Thyroid gland (tissue), 4 donors: ENCODE measurements at regions not wholly inside any gene's neighbourhood (a gene's known extent, or its start where the extent isn't known, plus 50 kb on each side); places are given as distances from the start of the nearest gene placed in this dataset.
"Not testable (repeated sequence)": the region's sequence is repeated elsewhere in the genome, so short reads cannot be mapped to it uniquely, and the experiment has no call there.

Experiments used
- DNase-seq, 2 donors: peaks; one replicate each; pipeline ENCODE4 v3.0.0-alpha.2; 2019
- H3K27ac ChIP-seq, 3 donors: fragments of 200-600 bp; sonication (generic); 1 replicate in 2 of 3; 2 replicates in 1 of 3; pipeline ENCODE4 v1.5.1; 2016 to 2019; ENCODE audit warnings: mild to moderate bottlenecking in 1 of 3, moderate library complexity in 1 of 3
- H3K27me3 ChIP-seq: fragments of 200-600 bp; sonication (generic); one replicate; pipeline ENCODE4 v1.5.1; 2019
- H3K36me3 ChIP-seq, 2 donors: fragments of 200-600 bp; sonication (generic); one replicate each; pipeline ENCODE4 v1.5.1; 2016 to 2019
- H3K4me1 ChIP-seq, 2 donors: fragments of 200-600 bp; sonication (generic); one replicate each; pipeline ENCODE4 v1.5.1; 2017 to 2019
- H3K4me3 ChIP-seq, 3 donors: fragments of 200-600 bp; sonication (generic); replicated peaks in 1 of 3; 1 replicate in 2 of 3; 2 replicates in 1 of 3; pipeline ENCODE4 v1.5.1; 2016; ENCODE audit warnings: mild to moderate bottlenecking in 1 of 3
- H3K9me3 ChIP-seq: fragments of 200-600 bp; sonication (generic); one replicate; pipeline ENCODE4 v1.5.1; 2017
- POLR2A ChIP-seq, 2 donors: fragments of 450-650 bp; IDR thresholded peaks; one replicate each; pipeline ENCODE4 v1.6.1; 2017; ENCODE audit warnings: antibody characterized with exemption in 2 of 2, mild to moderate bottlenecking in 2 of 2, moderate library complexity in 1 of 2
- WGBS, 2 donors: methylation state at CpG; one replicate each; pipeline ENCODE4 v1.1.5; 2017; 5-methylcytosine and 5-hydroxymethylcytosine counted together
- intact Hi-C: fragments of 100-400 bp; cut with DNase I; formaldehyde crosslinking; loops from one replicate; pipeline ENCODE4 v1.15.1; 2023
- TF ChIP-seq, protein P1 (sequence below), 6 experiments: fragments of 200-600 bp in 3 of 6; fragments of 450-650 bp in 3 of 6; sonication (generic) in 3 of 6; IDR thresholded peaks; one replicate each; pipeline ENCODE4 v1.5.1; 2016 to 2019; ENCODE audit warnings: antibody characterized with exemption in 6 of 6, mild to moderate bottlenecking in 2 of 6, inconsistent platforms in 1 of 6, moderate library complexity in 1 of 6

DNA sequence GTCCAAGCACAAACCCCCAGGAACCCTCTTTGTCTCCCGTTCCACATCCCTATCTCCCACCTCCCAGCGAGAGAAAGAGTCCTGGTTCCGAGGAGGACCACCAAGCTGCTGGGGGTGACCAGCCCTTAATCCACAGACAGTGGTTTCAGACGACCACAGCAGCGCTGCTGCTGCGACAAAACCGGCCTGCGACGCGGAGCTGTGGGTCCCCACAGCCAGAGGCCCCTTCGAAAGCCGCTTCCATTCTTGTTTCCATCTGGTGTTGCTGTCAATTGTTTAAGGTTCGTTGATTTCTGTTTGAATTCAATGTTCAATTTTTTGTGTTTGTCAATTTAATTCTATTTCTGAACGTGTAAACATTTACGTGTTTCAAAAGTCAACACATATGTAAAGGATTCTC, 177.5 kb upstream of the FOXD4L5 start:
- WGBS, 2 donors: 87 to 90% methylated on average over 12 to 14 of the region's 15 CpGs
- H3K4me3 ChIP-seq, H3K4me1 ChIP-seq, H3K27ac ChIP-seq, H3K27me3 ChIP-seq, H3K9me3 ChIP-seq, DNase-seq, H3K36me3 ChIP-seq, intact Hi-C loops: not testable (repeated sequence)

DNA sequence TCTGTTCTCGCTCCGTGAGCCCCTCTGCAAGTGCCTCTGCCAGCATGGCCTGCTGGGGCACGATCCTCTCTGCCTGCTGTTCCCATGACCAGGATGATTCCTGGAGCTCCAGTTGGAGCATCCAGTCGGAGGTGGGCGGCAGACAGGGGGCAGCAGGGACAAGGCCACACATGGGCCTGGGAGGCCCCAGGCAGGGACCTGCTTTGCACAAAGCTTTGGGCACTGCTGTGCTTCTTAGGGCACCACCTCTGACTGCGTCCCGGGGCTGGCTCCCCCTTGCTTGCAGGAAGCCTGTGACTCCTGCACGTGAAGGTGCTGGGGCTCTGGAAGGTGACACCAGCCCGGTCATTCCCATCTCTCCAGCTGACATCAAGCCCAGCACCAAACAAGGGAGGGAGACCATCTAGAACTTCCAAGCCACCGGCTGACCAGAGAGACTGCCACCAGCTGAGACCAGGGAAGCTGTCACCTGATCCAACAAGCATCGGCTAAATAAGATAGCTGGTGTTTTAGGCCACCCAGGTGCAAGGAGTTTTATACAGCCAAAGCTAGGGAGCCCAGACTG, 174.8 kb upstream of the FOXD4L5 start:
- no peak overlapping the region for H3K27ac ChIP-seq
- WGBS, 2 donors: 85 to 92% methylated on average over 6 to 8 of the region's 11 CpGs
- no peaks in the 10 kb centered on the region for H3K9me3 ChIP-seq
- no peak for DNase-seq
- intact Hi-C loops: no loop called here
- no peaks in the 10 kb centered on the region for H3K36me3 ChIP-seq
- no peaks in the 10 kb centered on the region for H3K27me3 ChIP-seq
- H3K4me3 ChIP-seq: no peak overlapping the region
- H3K4me1 ChIP-seq: no peaks in the 10 kb centered on the region
- TF ChIP-seq, protein P1, sequence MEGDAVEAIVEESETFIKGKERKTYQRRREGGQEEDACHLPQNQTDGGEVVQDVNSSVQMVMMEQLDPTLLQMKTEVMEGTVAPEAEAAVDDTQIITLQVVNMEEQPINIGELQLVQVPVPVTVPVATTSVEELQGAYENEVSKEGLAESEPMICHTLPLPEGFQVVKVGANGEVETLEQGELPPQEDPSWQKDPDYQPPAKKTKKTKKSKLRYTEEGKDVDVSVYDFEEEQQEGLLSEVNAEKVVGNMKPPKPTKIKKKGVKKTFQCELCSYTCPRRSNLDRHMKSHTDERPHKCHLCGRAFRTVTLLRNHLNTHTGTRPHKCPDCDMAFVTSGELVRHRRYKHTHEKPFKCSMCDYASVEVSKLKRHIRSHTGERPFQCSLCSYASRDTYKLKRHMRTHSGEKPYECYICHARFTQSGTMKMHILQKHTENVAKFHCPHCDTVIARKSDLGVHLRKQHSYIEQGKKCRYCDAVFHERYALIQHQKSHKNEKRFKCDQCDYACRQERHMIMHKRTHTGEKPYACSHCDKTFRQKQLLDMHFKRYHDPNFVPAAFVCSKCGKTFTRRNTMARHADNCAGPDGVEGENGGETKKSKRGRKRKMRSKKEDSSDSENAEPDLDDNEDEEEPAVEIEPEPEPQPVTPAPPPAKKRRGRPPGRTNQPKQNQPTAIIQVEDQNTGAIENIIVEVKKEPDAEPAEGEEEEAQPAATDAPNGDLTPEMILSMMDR (IDR thresholded peaks at IDR 0.05): no peak
- TF ChIP-seq POLR2A (IDR thresholded peaks at IDR 0.05): no peak

DNA sequence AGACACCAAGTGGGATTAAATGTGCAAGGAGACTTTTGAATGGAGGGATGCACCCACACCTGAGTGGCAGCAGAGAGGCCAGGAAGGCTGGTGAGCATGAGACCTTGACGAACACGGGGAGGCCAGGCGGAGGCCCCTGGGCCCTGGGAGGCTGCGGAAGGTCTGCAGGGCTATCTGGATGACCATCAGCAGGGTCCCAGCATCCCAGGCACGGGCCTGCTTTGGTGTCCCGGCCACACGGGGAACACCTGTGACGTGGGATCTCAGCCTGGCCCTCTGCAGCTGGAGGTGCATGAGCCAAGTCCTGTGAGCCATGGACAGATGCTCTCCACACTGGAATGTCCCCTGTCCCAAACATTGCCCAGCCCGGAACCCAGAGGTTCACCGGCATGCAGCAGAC, 174.0 kb upstream of the FOXD4L5 start:
- Histone ChIP-seq H3K4me1 (no peaks in the 10 kb centered on the region), H3K27ac (no peak overlapping the region), H3K9me3 (no peaks in the 10 kb centered on the region), H3K27me3 (no peaks in the 10 kb centered on the region), H3K4me3 (no peak overlapping the region), H3K36me3 (no peaks in the 10 kb centered on the region)
- 93% methylated on average over 6 to 10 of the region's 10 CpGs for WGBS, 2 donors
- TF ChIP-seq, protein P1 (IDR thresholded peaks at IDR 0.05): no peak
- TF ChIP-seq POLR2A (IDR thresholded peaks at IDR 0.05): no peak
- DNase-seq: no peak
- intact Hi-C loops: no loop called here

DNA sequence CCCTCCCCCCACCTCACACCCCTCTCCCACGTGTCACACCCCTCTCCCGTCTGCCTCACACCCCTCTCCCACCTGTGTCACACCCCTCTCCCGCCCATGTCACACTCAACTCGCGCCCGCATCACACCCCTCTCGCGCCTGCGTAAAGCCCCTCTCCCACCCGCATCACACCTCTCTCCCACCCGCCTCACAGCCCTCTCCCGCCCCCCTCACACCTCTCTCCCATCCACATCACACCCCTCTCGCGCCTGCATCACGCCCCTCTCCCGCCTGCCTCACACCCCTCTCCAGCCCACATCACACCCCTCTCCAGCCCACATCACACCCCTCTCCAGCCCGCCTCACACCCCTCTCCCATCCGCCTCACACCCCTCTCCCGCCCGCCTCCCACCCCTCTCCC, 173.5 kb upstream of the FOXD4L5 start:
- Histone ChIP-seq H3K9me3 (no peaks in the 10 kb centered on the region), H3K27me3 (no peaks in the 10 kb centered on the region), H3K4me1 (no peaks in the 10 kb centered on the region), H3K4me3 (no peak overlapping the region), H3K27ac (no peak overlapping the region), H3K36me3 (no peaks in the 10 kb centered on the region)
- DNase-seq: no peak
- WGBS, 2 donors: 90 to 94% methylated on average over 20 of the region's 20 CpGs
- intact Hi-C loops: no loop called here
- TF ChIP-seq, protein P1 (IDR thresholded peaks at IDR 0.05): no peak
- TF ChIP-seq POLR2A (IDR thresholded peaks at IDR 0.05): no peak

DNA sequence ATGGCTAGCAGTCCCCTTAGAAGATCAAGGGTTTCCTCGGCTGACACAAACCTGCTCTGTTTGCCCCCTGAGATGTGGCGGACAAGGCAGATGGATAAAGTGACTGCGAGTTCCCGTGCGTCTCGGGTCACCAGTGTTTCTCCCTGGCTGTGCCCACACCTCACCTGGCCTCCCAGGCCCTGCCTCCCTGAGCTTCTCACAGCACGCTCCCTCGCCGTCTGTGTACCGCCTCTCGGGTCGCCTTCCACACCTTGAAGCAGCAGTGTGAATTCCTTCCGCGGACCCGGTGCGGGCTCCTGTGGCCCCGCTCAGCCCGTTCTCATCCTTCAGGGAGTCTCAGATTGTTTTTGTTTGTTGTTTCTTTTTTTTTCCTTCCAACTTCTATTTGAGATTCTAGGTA, 172.0 kb upstream of the FOXD4L5 start:
- H3K27ac ChIP-seq, intact Hi-C loops, H3K27me3 ChIP-seq, H3K36me3 ChIP-seq, DNase-seq, H3K4me1 ChIP-seq, H3K4me3 ChIP-seq, H3K9me3 ChIP-seq: not testable (repeated sequence)
- WGBS, 2 donors: 93 to 94% methylated on average over 18 of the region's 18 CpGs

DNA sequence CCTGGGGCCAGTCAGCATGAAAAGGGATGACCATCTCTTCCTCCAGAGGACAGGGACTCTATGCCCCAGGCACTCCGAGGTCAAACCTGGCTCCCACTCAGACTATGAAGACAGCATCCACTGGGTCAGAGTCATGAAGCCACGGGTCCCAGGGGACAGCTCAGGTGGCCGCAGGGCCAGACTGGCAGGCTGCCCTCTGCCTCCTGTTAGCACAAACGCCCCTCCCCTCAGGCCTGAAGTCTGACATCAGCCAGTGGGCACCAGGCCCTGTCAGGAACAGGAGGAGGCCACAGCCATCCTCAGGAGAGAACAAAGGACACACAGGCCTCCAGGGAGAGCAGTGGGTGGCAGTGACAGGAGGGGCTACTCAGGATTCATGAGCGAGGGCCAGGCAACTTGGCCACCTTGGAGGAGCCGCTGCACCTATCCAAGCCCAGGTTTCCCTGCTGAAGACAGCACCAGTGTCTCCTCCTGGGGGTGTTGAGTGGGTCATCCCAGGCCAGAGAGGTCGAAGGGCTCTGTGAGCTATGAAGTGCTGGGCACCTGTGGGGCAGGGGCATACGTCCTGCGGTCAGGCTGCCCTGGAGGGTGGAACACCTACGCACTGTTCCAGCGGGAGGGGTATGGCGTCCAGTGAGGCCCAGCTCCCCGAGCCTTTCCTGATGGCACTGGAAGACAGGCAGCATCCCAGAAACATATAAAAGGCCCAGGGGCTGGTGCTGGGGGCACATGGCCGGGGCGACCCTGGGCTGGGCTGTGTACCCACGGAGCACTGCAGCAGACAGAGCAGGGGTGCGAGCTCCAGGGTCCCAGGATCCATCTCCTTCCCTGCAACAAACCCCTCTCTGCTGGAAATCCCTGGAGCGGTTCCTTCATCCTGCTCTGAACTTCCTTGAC, 171.0 kb upstream of the FOXD4L5 start:
- H3K36me3 ChIP-seq, H3K9me3 ChIP-seq, intact Hi-C loops, H3K27ac ChIP-seq, DNase-seq, H3K27me3 ChIP-seq, H3K4me1 ChIP-seq, H3K4me3 ChIP-seq: not testable (repeated sequence)
- WGBS, 2 donors: 81 to 85% methylated on average over 3 to 14 of the region's 18 CpGs

DNA sequence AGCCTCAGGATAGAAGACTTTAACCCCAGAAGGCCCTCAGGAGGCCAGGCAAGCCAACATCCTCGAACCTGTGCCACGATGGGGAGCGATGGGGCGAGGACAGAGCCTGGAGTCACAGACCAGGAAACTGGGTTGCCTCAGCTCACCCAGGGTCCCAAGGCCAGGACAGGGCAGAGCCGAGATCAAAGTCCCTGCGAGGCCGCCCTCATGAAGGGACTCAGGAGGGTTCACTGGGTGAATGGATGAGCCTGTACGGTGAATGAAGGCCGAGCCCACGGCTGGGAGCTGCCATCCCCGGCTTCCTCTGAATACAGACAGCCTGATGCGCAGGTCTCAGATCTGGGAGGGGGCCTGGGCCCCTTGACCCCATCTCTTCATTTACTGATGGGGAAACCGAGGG, 170.1 kb upstream of the FOXD4L5 start:
- H3K36me3 ChIP-seq, H3K27ac ChIP-seq, intact Hi-C loops, H3K9me3 ChIP-seq, H3K4me1 ChIP-seq, H3K27me3 ChIP-seq, DNase-seq, H3K4me3 ChIP-seq: not testable (repeated sequence)
- 68 to 80% methylated on average over 12 to 13 of the region's 13 CpGs for WGBS, 2 donors

DNA sequence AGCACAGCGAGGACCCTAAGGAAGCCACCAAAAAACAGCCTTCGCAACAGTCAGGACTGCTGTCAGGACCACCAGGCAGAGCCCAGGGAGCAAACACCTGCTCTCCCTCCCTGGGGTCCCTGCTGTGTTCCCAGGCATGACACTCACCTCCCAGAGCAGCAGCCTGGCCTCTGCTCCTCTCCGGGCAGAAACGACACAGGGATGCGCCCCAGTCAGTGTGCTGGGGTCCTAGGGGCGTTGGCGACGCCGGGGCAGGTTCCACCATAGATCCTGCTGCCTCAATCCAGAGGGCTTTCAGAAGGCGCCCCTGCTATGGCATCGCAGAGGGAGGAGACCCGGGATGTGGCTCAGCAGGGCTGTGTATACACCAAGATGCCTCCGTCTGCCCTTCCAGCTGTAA, 169.7 kb upstream of the FOXD4L5 start:
- DNase-seq: not testable (repeated sequence)
- 90 to 100% methylated on average over 3 to 12 of the region's 13 CpGs for WGBS, 2 donors

DNA sequence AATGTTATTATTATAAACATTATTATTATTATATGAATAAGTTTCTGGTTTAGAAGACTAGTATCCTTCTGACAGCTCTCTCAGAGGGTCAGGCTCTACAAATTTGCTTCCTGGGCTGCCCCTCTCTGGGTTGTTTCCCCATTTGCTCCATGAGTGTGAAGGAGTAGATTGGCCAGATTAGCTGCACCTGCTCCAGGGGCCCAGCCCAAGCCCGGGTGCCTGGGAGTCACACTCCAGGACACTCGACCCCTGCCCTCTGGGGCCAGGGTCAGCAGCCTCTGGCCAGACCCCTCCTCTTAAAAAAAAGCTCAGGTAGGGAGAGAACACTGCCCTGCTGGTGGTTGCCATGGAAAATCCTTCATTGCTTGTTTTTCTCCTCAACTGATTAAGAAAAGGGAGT, 169.0 kb upstream of the FOXD4L5 start:
- WGBS, 2 donors: 54% methylated on average over 2 of the region's 2 CpGs
- H3K36me3 ChIP-seq, H3K4me3 ChIP-seq, H3K27me3 ChIP-seq, H3K27ac ChIP-seq, H3K9me3 ChIP-seq, intact Hi-C loops, H3K4me1 ChIP-seq, DNase-seq: not testable (repeated sequence)

More for the DNA sequence above, 169.7 kb upstream of the FOXD4L5 start:
- H3K4me1 ChIP-seq, H3K9me3 ChIP-seq, H3K36me3 ChIP-seq, intact Hi-C loops, H3K27ac ChIP-seq, H3K4me3 ChIP-seq, H3K27me3 ChIP-seq: not testable (repeated sequence)
